Endothelial cell of umbilical vein (primary cell): ENCODE measurements at regions not wholly inside any gene's neighbourhood (a gene's known extent, or its start where the extent isn't known, plus 50 kb on each side); places are given as distances from the start of the nearest gene placed in this dataset.

Experiments
- CTCF ChIP-seq, 2 donors: IDR thresholded peaks; 1 replicate in 1 of 2; 2 replicates in 1 of 2; pipeline ENCODE4 v1.5.1; 2011; ENCODE audit warnings: low read length in 2 of 2, mild to moderate bottlenecking in 2 of 2, moderate library complexity in 2 of 2, control low read depth in 1 of 2, inconsistent platforms in 1 of 2, low read depth in 1 of 2; ENCODE audit not compliant: insufficient read depth in 1 of 2; ENCODE audit errors: extremely low read depth in 1 of 2
- EZH2 ChIP-seq: IDR thresholded peaks from 2 replicates; pipeline ENCODE4 v1.6.1; 2012; ENCODE audit warnings: borderline replicate concordance, low read depth, mild to moderate bottlenecking, moderate library complexity, low read length, inconsistent platforms; ENCODE audit not compliant: severe bottlenecking
- FOS ChIP-seq: IDR thresholded peaks from 2 replicates; pipeline ENCODE4 v1.6.1; 2011; ENCODE audit warnings: mild to moderate bottlenecking, low read length, moderate library complexity, borderline replicate concordance; ENCODE audit not compliant: insufficient read depth
- JUN ChIP-seq: IDR thresholded peaks from 2 replicates; pipeline ENCODE4 v1.6.1; 2011; ENCODE audit warnings: borderline replicate concordance, low read depth; ENCODE audit not compliant: insufficient read length, insufficient read depth
- MYC ChIP-seq: IDR thresholded peaks from one replicate; pipeline ENCODE4 v1.6.1; 2011; ENCODE audit warnings: mild to moderate bottlenecking, low read depth, low read length
- POLR2A ChIP-seq: IDR thresholded peaks from 2 replicates; pipeline ENCODE4 v1.6.1; 2012; ENCODE audit warnings: low read depth, mild to moderate bottlenecking, control low read depth, low read length

- TF ChIP-seq JUN (no peak), EZH2 (no peak), CTCF (IDR thresholded peaks at IDR 0.05; ENCODE audit: extremely low read depth in 1 of 2, insufficient read depth in 1 of 2, low read depth in 1 of 2, low read length in 2 of 2) (no peak), POLR2A (no peak), FOS (no peak), MYC (no peak)
These were observed 142.6 kb upstream of the ZNF217 start for GRCh38 chr20:53736122-53736756.
